GM21381 (cell line): ENCODE measurements at regions not wholly inside any gene's neighbourhood (a gene's known extent, or its start where the extent isn't known, plus 50 kb on each side); places are given as distances from the start of the nearest gene placed in this dataset.

ENCODE experiments used
- ATAC-seq: cut with Tn5 transposase; IDR thresholded peaks from one replicate; pipeline ENCODE4 v1.9.1; 2021; ENCODE audit warnings: mild to moderate bottlenecking, moderate library complexity; ENCODE audit not compliant: unreplicated experiment

DNA sequence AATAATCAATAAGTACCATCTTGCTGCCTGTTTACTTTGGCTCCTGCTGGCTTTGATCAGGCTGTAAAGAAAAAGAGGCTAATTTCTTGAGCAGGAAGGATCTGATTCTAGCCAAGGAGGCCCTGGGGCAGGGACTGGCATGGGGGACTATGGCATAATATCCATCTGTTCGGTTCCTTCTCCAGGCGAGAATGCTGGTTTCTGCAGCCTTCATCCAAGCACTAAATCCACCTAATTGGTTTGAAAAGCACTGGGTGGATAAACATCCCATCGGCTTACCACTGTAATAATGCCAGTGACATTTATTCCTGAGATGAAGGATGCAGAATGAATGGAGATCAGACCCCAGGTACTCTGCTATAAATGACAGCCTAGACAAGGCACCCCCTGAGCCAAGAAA is 180.0 kb upstream of the ASIC2 start:
- no peak for ATAC-seq

- ATAC-seq, result no peak
Measured at GRCh38 chr17:33474789-33475188, 181.7 kb upstream of the ASIC2 start.

DNA sequence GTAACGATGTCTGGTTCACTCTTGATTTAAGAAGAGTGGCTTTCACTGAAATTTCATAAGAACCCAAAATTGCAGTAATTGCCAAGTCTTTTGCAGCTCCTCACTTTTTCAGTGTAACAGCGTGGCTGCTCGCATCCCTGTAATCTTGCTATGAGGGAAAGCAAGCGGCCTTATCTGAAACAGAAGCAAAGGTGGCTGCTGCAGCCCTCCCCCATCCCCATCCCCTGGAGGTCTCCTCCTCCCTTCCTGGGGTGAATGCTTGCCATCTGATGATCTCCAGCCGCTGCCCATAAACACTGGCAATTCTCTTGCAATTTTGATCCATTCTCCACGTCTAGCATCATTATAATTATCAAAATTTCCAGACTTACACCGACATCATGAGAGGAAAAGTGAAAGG is 182.5 kb upstream of the ASIC2 start:
- ATAC-seq, result no peak

GRCh38 chr17:33481652-33482051 is 188.6 kb upstream of the ASIC2 start:
- no peak for ATAC-seq

DNA sequence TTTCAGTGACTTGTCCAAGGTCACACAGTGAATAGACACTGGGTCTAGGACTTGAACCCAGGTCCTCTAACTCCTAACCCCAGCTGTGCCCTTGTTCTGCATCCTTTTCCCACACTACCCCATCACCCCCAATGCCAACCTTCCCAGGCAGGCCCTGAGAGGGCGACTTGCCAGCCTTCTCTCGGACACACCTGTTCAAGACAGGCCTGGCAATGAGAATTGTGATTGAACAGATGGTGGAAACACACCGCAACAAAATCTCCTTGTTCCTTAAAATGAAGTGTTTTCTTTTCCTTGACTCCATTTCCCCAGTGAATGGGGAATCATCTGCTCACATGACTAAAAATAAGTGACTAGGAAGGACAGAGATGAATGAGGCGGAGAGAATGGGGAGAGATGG is 189.5 kb upstream of the ASIC2 start:
- ATAC-seq, result no peak

DNA sequence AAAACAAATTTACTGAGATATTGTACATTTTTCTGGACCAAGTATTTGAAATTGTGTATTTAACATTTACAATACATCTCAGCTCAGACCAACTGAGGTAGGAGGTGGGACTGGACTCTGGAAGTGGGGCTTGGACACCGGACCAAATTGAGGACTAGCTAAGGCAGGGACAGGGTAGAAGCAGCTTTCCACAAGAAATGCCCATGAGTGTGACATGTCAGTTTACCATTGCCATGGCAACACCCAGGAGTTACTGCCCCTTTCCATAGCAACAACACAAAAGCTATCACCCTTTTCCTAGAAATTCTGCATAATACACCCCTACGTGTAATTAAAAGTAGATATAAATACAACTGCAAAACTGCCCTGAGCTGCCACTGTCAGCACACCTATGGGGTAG is 191.5 kb upstream of the ASIC2 start:
- ATAC-seq, result no peak

DNA sequence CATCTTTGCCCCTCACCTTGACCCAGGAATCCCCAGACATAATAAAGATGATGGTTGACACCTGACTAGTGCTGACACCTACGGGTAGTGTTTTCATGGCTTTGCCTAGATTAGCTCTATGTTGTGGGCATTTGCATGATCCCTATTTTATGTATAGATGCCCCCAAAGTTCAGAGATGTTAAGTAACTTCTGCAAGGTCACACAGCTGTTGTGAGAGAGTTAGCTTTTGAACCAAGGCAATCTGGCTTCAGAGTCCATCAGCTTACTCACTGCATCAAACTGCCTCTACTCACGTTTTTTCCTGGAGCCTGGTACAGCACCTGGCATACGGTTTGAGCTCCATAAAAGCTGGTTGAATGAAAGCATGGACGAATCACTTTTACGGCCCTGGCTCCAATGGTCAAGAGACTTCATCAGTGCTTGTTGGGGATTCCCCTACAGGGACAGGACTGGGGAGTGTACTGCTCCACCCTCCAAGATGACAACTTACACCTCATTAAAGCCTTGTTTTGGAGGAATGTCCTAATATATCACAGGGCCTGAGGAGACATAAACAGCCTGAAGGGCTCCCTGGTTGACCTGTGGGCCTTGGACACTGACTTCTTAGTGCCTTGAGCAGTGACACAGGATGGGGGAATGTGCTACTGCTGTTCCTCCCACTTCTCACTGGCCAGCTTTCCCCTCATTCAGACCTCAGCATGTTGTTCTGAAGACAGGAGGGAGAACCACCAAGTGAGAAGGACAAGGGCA is 193.2 kb upstream of the ASIC2 start:
- no peak for ATAC-seq

GRCh38 chr17:33487187-33487879 is 194.2 kb upstream of the ASIC2 start:
- ATAC-seq, result no peak

- no peak for ATAC-seq
Measured at GRCh38 chr17:33491871-33492481, 198.9 kb upstream of the ASIC2 start.

GRCh38 chr17:33492731-33493265 is 199.7 kb upstream of the ASIC2 start:
- no peak for ATAC-seq

DNA sequence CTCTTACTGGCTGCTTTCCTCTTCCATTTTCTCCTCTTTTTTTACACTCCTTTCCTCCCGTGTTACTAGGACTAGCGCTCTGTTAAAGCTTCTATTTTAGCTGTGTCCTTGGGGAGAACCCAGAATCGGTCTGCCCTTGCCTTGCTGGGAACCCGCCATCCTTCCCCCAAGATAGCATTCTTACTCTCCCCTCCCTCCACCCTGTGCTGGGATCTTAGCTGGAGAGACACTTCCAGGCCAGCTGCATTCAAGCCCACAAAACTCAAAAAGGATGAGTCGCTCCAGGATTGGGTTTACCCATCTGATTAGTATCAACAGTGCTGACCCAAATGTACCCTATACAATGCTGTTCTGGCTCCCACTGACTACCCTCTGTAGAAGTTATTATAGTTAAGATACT is 200.5 kb upstream of the ASIC2 start:
- ATAC-seq, result no peak

GRCh38 chr17:33494151-33494550 is 201.1 kb upstream of the ASIC2 start:
- no peak for ATAC-seq

GRCh38 chr17:33497623-33498022 is 204.5 kb upstream of the ASIC2 start:
- ATAC-seq, result no peak

DNA sequence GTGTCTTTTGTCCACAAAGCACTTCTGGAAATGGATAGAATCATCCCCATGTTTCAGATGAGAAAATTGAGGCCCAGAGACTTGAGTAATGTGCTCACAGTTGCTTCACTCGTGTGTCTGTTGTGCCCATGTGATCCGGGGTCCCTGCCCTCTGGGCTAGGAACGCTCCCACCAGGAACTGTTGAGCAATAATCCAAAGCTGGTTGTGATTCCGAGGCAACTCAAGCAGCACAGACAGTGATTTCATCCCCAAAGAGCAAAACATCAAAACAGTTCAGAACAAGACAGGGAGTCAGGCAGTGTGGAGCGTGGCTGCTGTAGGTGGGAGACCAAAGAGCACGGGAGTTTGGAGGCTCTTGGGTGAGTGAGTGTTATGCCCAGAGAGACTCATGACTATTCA is 205.0 kb upstream of the ASIC2 start:
- no peak for ATAC-seq

DNA sequence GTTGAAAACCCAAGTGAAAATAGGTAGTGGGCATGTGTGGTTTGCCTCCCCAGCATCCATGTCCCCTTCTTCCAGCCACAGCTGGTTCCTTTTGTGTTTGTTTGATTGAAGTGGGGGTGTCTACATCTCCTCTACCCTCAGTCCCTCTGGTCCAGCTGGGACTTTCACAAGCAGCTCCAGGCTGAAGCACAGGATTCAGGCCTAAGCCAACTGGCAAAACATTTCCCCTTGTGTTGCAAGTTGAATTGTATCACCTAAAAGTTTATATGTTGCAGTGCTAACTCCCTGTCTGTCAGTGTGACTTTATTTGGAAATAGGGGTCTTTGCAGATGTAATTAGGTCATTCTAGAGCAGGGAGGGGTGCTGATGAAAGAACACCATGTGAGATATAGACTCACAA is 205.9 kb upstream of the ASIC2 start:
- no peak for ATAC-seq

GRCh38 chr17:33500151-33500550 is 207.1 kb upstream of the ASIC2 start:
- ATAC-seq, result no peak

GRCh38 chr17:33501185-33501584 is 208.1 kb upstream of the ASIC2 start:
- ATAC-seq, result no peak

GRCh38 chr17:33504571-33504970 is 211.5 kb upstream of the ASIC2 start:
- no peak for ATAC-seq

- ATAC-seq, result no peak
Measured at GRCh38 chr17:33506889-33507650, 214.0 kb upstream of the ASIC2 start.

DNA sequence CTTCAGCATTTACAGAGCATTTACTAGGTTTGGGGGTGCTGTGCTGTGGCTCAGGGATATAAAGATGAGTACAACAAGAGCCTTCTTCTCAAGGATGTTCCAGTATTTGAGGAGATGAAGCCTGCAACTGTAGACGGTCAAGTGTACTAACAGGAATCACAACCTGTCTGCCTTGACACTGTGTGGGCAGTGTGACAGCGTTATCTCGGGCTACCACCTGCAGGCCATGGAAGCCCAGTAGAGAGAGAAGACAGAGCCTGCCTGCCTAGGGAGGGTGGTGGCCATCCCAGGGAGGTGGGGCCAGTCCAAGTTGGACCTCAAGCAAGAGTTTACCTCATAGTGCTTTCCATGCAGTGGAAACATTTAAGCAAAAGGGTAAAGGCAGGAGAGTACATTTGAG is 215.1 kb upstream of the ASIC2 start:
- no peak for ATAC-seq

- ATAC-seq, result no peak
Measured at GRCh38 chr17:33509331-33509730, 216.2 kb upstream of the ASIC2 start.
